HepG2 (cell line): ENCODE measurements at regions not wholly inside any gene's neighbourhood (a gene's known extent, or its start where the extent isn't known, plus 50 kb on each side); places are given as distances from the start of the nearest gene placed in this dataset.

Experiments used
- ATAC-seq: fragments of 200-7000 bp; cut with Tn5 transposase; 3 replicates; pipeline ENCODE4 v1.9.1; 2020; ENCODE audit warnings: mild to moderate bottlenecking, moderate library complexity
- BruUV-seq: library from RNA; stranded (reverse); fragments of 400-500 nt; replicated peaks from 2 replicates; lab custom pipeline; 2021; lab: Mats Ljungman, UMichigan
- CTCF ChIA-PET: fragments of 300-600 bp; formaldehyde crosslinking; extraction: SDS; loops from one replicate; lab custom pipeline; 2021; ENCODE audit warnings: low total read pairs, inconsistent platforms, low intra/inter-chr PET ratio; lab: Yijun Ruan, JAX
- POLR2A ChIA-PET: fragments of 350-600 bp; sonication (Branson Sonifier 250); formaldehyde crosslinking; loops from one replicate; lab custom pipeline; 2020; ENCODE audit warnings: antibody characterized with exemption, inconsistent platforms; lab: Yijun Ruan, JAX
- DNase-seq: peaks from one replicate; pipeline ENCODE4 v3.0.0-alpha.2; 2015; ENCODE audit warnings: low spot score
- FAIRE-seq: peaks from 3 replicates; lab custom pipeline; 2011; peaks lifted over from hg19 to GRCh38; lab: Jason Lieb, UNC
- H2AFZ ChIP-seq: one replicate; pipeline ENCODE4 v1.6.1; 2011; ENCODE audit warnings: low read length, inconsistent platforms
- H3K27ac ChIP-seq: fragments of 300-600 bp; 3 replicates; pipeline ENCODE4 v1.8.0; 2011; ENCODE audit warnings: mixed run types, mild to moderate bottlenecking, mixed read lengths, low read length, inconsistent platforms; ENCODE audit not compliant: insufficient read depth; ENCODE audit errors: extremely low read length
- H3K27me3 ChIP-seq, 2 experiments: fragments of 200-600 bp in 1 of 2; 2 replicates in 1 of 2; 3 replicates in 1 of 2; pipeline versions ENCODE4 v1.6.0 to v1.8.0; 2011; ENCODE audit warnings: low read length in 2 of 2, mild to moderate bottlenecking in 2 of 2, moderate library complexity in 2 of 2, inconsistent platforms in 1 of 2; ENCODE audit not compliant: insufficient read depth in 2 of 2, control insufficient read depth in 1 of 2
- H3K36me3 ChIP-seq, 2 experiments: fragments of 200-600 bp in 1 of 2; replicated peaks in 1 of 2; 2 replicates in 1 of 2; 3 replicates in 1 of 2; pipeline versions ENCODE4 v1.5.1 to v1.8.0; 2011; ENCODE audit warnings: low read length in 2 of 2, inconsistent platforms in 1 of 2; ENCODE audit not compliant: insufficient read depth in 2 of 2, control insufficient read depth in 1 of 2
- H3K4me1 ChIP-seq: 2 replicates; pipeline ENCODE4 v1.5.1; 2012; ENCODE audit warnings: low read length, inconsistent platforms; ENCODE audit not compliant: insufficient read depth
- H3K4me2 ChIP-seq: 2 replicates; pipeline ENCODE4 v1.6.0; 2011; ENCODE audit warnings: low read depth, low read length, inconsistent platforms
- H3K4me3 ChIP-seq, 3 experiments: fragments of 200-600 bp in 1 of 3; sonication (generic), shearing (Covaris generic) in 1 of 3; replicated peaks in 1 of 3; 2 replicates each; pipeline ENCODE4 v1.5.1; 2011 to 2016; ENCODE audit warnings: low read length in 3 of 3, inconsistent platforms in 2 of 3, low read depth in 2 of 3, mild to moderate bottlenecking in 2 of 3, control low read depth in 1 of 3, mixed read lengths in 1 of 3; ENCODE audit not compliant: insufficient read depth in 1 of 3
- H3K79me2 ChIP-seq: one replicate; pipeline ENCODE4 v1.6.1; 2011; ENCODE audit warnings: low read length, inconsistent platforms; ENCODE audit not compliant: insufficient read depth
- H3K9ac ChIP-seq: 2 replicates; pipeline ENCODE4 v1.6.0; 2011; ENCODE audit warnings: mild to moderate bottlenecking, low read depth, low read length, inconsistent platforms; ENCODE audit not compliant: insufficient read depth
- H3K9me3 ChIP-seq: 2 replicates; pipeline ENCODE4 v1.5.1; 2012; ENCODE audit warnings: mild to moderate bottlenecking, low read length
- H4K20me1 ChIP-seq: 2 replicates; pipeline ENCODE4 v1.6.0; 2011; ENCODE audit warnings: inconsistent platforms, mild to moderate bottlenecking, low read length, moderate library complexity; ENCODE audit not compliant: insufficient read depth
- SIN3B ChIP-seq: fragments of 150-350 bp; IDR thresholded peaks from 2 replicates; pipeline ENCODE4 v1.6.1; 2014; ENCODE audit warnings: low read length
- SNRNP70 ChIP-seq: fragments of 200-400 bp; formaldehyde crosslinking; IDR thresholded peaks from 2 replicates; pipeline ENCODE4 v1.6.1; 2017; ENCODE audit warnings: mild to moderate bottlenecking, low read depth, low read length, moderate library complexity
- ZMYM3 ChIP-seq: sonication (generic); formaldehyde crosslinking; IDR thresholded peaks from 2 replicates; pipeline ENCODE4 v1.5.1; 2020; ENCODE audit warnings: mild to moderate bottlenecking, missing genetic modification reagents
- ZNF121 ChIP-seq: sonication (generic); formaldehyde crosslinking; IDR thresholded peaks from 2 replicates; pipeline ENCODE4 v1.5.0; 2020; ENCODE audit warnings: mild to moderate bottlenecking, missing genetic modification reagents
- ZNF33B ChIP-seq: sonication (generic); formaldehyde crosslinking; IDR thresholded peaks from 2 replicates; pipeline ENCODE4 v1.5.1; 2020; ENCODE audit warnings: mild to moderate bottlenecking, missing genetic modification reagents
- ZNF451 ChIP-seq: sonication (generic); formaldehyde crosslinking; IDR thresholded peaks from 2 replicates; pipeline ENCODE4 v1.5.0; 2020; ENCODE audit warnings: mild to moderate bottlenecking, missing genetic modification reagents
- ZNF747 ChIP-seq: sonication (generic); formaldehyde crosslinking; IDR thresholded peaks from 2 replicates; pipeline ENCODE4 v1.8.1; 2023; ENCODE audit warnings: missing genetic modification reagents, mild to moderate bottlenecking, borderline replicate concordance
- ZSCAN9 ChIP-seq: IDR thresholded peaks from 2 replicates; pipeline ENCODE4 v1.6.1; 2016; ENCODE audit warnings: borderline replicate concordance
- WGBS: methylation state at CpG from one replicate; pipeline ENCODE4 v1.1.6; 2017; ENCODE audit warnings: low lambda C conversion rate; 5-methylcytosine and 5-hydroxymethylcytosine counted together
- in situ Hi-C: cut with HindIII; loops from 2 replicates; pipeline ENCODE4 v1.10.0; 2017; ENCODE audit warnings: low pct_unique_long_range_greater_than_20kb; ENCODE audit not compliant: extremely low pct_ligation_motif_present
- intact Hi-C: fragments of 100-400 bp; cut with micrococcal nuclease; formaldehyde crosslinking; loops from one replicate; pipeline ENCODE4 v1.10.0; 2022; ENCODE audit not compliant: unreplicated experiment
- TF ChIP-seq, protein P1 (sequence below): sonication (generic); formaldehyde crosslinking; IDR thresholded peaks from 2 replicates; pipeline ENCODE4 v1.5.0; 2020; ENCODE audit warnings: missing genetic modification reagents
- TF ChIP-seq, protein P2 (sequence below): sonication (generic); formaldehyde crosslinking; IDR thresholded peaks from one replicate; pipeline ENCODE4 v1.5.1; 2020; ENCODE audit warnings: mild to moderate bottlenecking, missing genetic modification reagents; ENCODE audit errors: not compliant biosample characterization

DNA sequence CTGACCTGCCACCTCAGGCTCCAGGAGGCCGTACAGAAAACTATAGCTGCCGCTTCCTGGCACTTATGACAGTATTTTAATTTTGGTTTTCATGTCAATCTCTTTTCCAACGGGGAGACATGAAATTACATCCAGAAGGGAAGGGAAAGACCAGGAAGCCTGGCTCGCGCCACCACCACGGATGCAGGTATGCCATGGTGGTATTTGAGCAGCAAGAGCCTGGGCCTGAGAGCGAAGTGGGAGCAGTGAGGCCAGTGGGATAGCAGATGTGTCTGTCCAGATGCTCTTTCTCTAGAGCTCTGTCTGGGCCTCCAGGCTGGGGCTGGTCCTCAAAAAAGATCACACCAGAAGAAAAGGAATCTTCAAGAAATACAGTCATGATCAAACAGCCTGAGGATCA lies 82.5 kb upstream of the CPEB2 start:
- H3K36me3 ChIP-seq, result no peaks in the 10 kb centered on the region
- no peaks in the 10 kb centered on the region for H3K4me1 ChIP-seq
- H3K4me3 ChIP-seq, result no peak overlapping the region
- no TSS peak for BruUV-seq
- intact Hi-C loops (no loop called here), in situ Hi-C loops (no loop called here)
- no peaks in the 10 kb centered on the region for H3K79me2 ChIP-seq
- H3K9me3 ChIP-seq, result no peaks in the 10 kb centered on the region
- POLR2A ChIA-PET, result no interaction called here
- no peak for TF ChIP-seq ZSCAN9 (CRISPR knock-in tag)
- TF ChIP-seq, protein P1, sequence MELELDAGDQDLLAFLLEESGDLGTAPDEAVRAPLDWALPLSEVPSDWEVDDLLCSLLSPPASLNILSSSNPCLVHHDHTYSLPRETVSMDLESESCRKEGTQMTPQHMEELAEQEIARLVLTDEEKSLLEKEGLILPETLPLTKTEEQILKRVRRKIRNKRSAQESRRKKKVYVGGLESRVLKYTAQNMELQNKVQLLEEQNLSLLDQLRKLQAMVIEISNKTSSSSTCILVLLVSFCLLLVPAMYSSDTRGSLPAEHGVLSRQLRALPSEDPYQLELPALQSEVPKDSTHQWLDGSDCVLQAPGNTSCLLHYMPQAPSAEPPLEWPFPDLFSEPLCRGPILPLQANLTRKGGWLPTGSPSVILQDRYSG (CRISPR knock-in tag), result no peak
- TF ChIP-seq SNRNP70, result no peak
- TF ChIP-seq, protein P2, sequence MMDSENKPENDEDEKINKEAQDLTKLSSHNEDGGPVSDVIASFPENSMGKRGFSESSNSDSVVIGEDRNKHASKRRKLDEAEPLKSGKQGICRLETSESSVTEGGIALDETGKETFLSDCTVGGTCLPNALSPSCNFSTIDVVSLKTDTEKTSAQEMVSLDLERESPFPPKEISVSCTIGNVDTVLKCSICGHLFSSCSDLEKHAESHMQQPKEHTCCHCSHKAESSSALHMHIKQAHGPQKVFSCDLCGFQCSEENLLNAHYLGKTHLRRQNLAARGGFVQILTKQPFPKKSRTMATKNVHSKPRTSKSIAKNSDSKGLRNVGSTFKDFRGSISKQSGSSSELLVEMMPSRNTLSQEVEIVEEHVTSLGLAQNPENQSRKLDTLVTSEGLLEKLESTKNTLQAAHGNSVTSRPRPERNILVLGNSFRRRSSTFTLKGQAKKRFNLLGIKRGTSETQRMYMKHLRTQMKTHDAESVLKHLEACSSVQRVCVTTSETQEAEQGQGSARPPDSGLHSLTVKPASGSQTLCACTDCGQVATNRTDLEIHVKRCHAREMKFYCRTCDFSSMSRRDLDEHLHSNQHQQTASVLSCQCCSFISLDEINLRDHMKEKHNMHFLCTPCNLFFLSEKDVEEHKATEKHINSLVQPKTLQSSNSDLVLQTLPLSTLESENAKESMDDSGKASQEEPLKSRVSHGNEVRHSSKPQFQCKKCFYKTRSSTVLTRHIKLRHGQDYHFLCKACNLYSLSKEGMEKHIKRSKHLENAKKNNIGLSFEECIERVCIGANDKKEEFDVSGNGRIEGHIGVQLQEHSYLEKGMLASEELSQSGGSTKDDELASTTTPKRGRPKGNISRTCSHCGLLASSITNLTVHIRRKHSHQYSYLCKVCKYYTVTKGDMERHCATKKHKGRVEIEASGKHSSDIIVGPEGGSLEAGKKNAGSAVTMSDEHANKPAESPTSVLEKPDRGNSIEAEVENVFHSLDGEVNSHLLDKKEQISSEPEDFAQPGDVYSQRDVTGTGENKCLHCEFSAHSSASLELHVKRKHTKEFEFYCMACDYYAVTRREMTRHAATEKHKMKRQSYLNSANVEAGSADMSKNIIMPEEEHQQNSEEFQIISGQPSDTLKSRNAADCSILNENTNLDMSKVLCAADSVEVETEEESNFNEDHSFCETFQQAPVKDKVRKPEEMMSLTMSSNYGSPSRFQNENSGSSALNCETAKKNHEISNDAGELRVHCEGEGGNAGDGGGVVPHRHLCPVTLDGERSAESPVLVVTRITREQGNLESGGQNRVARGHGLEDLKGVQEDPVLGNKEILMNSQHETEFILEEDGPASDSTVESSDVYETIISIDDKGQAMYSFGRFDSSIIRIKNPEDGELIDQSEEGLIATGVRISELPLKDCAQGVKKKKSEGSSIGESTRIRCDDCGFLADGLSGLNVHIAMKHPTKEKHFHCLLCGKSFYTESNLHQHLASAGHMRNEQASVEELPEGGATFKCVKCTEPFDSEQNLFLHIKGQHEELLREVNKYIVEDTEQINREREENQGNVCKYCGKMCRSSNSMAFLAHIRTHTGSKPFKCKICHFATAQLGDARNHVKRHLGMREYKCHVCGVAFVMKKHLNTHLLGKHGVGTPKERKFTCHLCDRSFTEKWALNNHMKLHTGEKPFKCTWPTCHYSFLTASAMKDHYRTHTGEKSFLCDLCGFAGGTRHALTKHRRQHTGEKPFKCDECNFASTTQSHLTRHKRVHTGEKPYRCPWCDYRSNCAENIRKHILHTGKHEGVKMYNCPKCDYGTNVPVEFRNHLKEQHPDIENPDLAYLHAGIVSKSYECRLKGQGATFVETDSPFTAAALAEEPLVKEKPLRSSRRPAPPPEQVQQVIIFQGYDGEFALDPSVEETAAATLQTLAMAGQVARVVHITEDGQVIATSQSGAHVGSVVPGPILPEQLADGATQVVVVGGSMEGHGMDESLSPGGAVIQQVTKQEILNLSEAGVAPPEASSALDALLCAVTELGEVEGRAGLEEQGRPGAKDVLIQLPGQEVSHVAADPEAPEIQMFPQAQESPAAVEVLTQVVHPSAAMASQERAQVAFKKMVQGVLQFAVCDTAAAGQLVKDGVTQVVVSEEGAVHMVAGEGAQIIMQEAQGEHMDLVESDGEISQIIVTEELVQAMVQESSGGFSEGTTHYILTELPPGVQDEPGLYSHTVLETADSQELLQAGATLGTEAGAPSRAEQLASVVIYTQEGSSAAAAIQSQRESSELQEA, result no peak
- TF ChIP-seq ZNF451 (CRISPR knock-in tag), result no peak
- no peak for TF ChIP-seq ZMYM3 (CRISPR knock-in tag)
- no peak for TF ChIP-seq ZNF121 (CRISPR knock-in tag)
- no peak for TF ChIP-seq ZNF33B
- TF ChIP-seq SIN3B, result no peak
- no peak for TF ChIP-seq ZNF747 (CRISPR knock-in tag)
- no peaks in the 10 kb centered on the region for H3K27me3 ChIP-seq
- H3K9ac ChIP-seq, result no peak overlapping the region
- no peak for FAIRE-seq
- no peak overlapping the region for H3K4me2 ChIP-seq
- 64% methylated on average over 7 of the region's 7 CpGs for WGBS
- CTCF ChIA-PET, result no interaction called here
- DNase-seq, result no peak
- ATAC-seq, result no peak
- H3K27ac ChIP-seq, result no peak overlapping the region
- no peaks in the 10 kb centered on the region for H4K20me1 ChIP-seq
- no peak overlapping the region for H2AFZ ChIP-seq
